Ammon's horn (tissue), 1 donor: ENCODE measurements at regions not wholly inside any gene's neighbourhood (a gene's known extent, or its start where the extent isn't known, plus 50 kb on each side); places are given as distances from the start of the nearest gene placed in this dataset.
A peak's percentile ranks its signal among the peaks of the same experiment; 100 is the strongest.
"Not testable (repeated sequence)": the region's sequence is repeated elsewhere in the genome, so short reads cannot be mapped to it uniquely, and the experiment has no call there.

Experiments used
- DNase-seq: peaks from one replicate; pipeline ENCODE4 v3.0.0-alpha.2; 2016; ENCODE audit warnings: low spot score

DNA sequence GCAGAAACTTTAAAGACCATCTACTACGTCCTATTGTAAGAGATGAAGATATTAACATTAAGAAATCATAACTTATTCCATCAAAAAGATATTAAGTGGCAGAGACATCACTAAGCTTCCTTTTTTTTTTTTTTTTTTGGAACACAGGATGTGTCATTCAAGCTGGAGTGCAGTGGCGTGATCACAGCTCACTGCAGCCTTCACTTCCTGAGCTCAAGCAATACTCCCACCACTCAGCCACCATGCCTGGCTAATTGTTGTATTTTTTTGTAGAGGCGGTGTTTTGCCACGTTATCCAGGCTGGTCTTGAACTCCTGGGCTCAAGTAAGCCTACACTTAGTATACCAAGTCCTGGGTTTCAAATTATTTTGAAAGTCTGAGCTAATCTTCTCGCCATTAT, 169.7 kb upstream of the KCTD7 start:
- DNase-seq, result not testable (repeated sequence)

DNA sequence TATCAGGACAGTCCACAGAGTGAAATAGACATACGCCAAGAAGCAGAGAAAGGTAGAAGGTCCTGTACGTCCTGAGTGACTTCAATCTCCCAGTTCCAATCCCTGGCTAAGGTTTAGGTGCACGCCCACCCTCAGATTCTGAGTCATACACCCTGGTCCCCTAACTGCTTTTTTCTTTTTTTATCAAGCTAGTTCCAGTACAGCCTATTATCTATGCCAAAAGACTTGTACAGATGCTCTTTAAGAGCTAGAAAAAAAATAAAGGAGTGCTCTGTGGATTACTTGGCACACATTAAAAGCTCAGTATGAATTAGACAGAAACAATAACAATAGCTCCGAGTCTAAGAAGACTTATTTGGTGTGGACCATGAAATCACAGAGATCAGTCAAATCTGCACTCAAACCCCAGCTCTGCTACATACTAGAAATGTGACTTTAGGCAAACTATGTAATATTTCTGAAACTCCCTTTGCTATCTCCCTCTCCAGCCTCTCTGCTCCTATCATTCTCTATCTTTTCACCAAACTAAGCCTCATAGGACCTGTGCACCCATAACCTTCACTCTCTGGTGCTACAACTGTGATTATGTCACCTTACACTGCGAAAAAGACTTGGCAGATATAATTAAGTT, 168.8 kb upstream of the KCTD7 start:
- peak; percentile 10 for DNase-seq

DNA sequence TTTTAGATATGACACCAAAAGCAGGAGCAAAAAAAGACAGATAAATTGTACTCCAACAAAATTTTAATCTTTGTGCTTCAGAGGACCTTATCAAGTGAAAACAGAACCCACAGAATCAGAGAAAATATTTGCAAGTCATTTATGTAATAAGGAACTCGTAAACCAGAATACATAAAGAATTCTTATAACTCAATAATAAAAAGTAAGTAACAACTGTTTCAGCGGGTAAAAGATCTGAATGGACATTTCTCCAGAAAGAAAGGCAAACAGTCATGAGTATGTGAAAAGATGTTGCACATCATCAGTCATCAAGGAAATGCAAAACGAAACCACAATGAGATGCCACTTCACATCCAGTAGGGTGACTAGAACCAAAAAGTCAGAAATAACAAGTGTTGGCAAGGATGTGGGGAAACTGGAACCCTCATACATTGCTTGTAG, 167.7 kb upstream of the KCTD7 start:
- no peak for DNase-seq

DNA sequence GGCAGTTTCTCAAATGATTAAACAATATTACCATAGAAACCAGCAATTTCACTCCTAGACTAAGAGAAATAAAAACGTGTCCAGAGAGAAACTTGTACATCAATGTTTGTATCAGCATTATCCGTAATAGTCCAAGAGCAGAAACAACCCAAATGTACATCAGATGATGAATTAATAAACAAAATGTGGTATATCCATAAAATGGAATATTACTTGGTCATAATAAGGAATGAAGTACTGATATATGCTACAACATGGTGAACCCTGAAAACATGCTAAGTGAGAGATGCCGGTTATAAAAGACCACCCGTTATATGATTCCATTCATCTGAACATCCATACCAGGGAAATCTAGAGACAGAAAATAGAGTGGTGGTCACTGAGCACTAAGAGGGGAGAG, 167.3 kb upstream of the KCTD7 start:
- not testable (repeated sequence) for DNase-seq

DNA sequence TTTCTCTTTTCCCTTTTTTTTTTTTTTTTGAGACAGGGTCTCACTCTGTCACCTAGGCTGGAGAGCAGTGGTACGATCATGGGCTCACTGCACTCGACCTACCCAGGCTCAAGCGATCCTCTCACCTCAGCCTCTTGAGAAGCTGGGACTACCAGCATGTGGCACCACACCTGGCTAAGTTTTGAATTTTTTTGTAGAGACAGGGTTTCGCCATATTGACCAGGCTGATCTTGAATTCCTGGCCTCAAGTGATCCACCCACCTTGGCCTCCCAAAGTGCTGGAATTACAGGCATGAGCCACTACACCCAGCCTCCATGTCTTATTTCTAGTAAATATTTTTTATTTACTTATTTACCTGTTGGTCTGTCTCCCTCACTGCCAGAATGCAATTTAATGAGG, 165.8 kb upstream of the KCTD7 start:
- DNase-seq, result not testable (repeated sequence)

DNA sequence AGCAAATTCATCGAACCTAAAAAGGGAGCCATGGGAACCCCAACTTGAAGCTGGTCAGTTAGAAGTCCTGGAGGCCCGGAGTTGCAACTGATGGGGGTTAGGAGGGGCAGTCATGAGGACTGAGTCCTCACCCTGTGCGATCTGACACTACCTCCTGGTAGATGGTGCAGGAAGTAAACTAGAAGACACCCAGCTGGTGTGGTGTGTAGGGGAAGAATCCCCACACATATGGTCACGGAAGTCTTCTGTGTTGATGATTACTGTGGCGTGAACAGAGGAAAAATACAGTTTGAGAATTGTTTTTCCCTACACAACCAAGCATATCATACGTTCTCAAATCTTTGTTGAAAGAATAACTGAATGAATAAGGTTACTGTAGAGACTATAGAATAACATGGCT, 164.6 kb upstream of the KCTD7 start:
- no peak for DNase-seq

DNA sequence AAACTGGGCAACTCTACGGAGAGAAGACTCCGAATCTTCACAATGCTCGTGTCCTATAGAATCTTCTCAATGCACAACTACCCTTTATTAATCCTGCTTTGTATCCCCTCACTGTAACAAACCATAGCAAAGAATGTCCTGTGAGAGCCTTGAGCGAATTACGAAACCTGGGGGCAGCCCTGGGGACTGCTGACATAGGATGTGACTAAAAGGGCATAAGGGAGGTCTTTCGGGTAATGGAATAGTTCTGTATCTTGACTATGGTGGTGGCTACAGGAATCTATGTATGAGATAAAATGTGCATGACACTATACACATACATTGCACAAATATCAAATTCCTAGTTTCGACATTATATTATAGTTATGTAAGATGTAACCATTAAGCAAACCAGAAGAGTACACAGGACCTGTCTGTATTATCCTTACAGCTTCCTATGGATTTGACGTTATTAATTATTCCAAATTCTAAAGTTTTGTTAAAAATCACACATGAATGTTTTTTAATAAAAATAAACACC, 162.5 kb upstream of the KCTD7 start:
- no peak for DNase-seq

DNA sequence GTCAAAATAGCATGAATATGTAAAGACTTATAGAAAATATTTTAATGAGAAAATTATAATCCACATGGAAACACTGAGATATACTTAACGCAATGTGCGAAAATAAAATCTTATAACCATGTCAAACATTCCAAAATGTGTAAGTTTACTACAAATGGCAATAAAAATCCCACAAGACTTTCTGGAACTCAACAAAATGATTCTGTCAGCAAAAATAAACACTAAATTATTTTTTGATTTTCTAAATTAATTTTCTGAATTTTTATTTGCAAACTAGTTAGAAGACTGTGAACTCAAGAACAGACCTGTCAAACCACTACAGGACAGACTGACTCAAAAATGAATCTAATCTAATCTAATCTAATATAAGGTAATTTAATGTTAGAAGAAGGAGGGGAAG, 160.8 kb upstream of the KCTD7 start:
- no peak for DNase-seq

DNA sequence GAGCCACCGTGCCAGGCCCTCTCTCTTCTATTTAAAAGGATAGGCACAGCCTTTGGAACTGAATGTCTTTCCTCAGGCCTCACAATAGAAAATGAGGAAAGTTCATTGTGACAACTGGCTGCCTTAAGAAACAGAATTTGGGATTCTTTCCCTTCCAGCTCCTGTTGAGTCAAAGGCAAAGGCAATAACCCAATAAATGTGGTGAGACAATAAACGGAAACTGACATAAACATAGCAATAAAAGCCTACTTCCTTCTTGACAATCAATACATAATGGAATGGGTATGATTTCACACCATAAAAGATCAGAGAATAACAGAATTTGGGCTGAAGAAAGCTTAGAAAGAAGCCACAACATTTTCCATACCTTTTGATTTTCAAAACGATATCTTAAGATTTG, 155.6 kb upstream of the KCTD7 start:
- DNase-seq, result not testable (repeated sequence)

DNA sequence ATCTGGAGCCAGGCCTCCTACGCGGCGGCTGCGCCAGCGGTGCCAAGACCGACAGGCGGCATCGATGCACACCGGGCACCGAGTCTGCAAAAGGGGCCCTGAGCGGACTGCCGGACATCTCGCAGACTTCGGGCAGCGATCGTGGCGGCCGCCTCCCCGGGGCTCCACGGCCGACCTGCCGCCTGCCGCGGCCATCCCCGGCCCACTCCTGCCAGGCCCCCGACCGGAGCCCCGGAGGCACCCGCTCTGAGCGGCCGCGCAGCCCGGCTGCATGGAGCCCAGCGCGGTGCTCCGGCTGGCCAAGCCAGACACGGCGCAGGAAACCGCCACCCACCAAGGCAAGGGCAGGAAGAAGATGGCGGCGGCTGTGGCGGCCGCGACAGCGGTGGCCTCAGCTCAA, 154.2 kb upstream of the KCTD7 start:
- DNase-seq, result no peak

DNA sequence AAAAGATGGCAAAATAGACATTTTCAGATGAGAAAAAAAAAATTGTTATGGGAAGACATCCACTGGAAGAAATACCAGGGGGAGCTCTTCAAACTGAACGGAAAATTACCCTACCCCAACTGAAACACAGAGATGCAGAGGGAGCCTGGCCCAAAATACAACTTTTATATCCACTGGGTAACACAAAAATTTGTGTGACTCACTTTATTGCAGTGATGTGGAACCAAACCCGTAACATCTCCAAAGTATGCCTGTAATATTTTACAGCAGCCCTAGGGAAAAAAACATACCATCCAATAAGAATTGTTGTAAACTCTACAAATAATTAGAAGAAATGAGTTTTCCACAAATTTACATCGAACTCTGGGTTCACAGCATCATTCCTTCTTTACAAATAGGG, 152.6 kb upstream of the KCTD7 start:
- DNase-seq, result not testable (repeated sequence)

DNA sequence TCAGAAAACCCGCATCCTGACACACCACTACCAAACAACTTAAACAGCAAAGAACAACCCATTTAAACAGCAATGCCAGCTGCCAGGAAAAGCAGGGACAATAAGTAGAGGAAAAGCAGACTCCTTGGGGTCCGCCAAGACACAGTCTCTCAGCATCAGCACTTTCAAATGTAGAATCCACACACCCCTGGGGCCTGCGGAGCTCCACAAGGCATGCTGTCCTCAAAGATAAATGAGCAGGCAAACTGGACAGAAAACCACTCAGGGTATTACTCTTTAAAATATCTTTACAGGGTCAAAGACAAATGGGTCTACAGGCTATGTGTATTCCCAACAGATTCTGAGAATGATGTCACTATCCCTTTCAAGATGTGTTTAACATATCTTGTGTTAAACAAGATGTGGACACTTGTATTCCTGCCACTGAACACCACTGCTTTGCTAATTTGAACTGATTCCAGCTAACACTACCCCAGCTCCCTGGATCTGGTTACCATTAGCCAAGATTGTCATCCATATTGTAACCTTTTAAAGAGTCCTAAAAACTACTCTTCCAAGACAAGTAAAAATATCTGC, 150.8 kb upstream of the KCTD7 start:
- DNase-seq, result not testable (repeated sequence)

DNA sequence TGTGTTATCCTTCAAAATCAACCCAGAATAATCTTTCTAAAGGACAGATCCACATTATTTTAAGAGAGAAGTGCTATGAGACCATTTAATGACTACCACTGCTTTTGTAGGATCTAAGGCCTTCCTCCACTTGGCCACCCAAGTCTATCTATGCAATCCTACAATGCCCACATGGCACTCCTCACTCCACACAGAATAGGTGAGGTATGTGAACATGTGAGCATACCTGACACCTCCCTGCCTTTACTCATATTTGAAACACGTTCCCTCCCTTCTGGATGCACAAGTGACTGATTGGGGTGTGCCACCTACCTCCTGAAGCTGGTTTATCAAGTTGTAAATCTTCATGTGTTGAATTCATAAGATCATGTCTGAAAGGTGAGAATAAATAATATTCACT, 147.5 kb upstream of the KCTD7 start:
- not testable (repeated sequence) for DNase-seq

DNA sequence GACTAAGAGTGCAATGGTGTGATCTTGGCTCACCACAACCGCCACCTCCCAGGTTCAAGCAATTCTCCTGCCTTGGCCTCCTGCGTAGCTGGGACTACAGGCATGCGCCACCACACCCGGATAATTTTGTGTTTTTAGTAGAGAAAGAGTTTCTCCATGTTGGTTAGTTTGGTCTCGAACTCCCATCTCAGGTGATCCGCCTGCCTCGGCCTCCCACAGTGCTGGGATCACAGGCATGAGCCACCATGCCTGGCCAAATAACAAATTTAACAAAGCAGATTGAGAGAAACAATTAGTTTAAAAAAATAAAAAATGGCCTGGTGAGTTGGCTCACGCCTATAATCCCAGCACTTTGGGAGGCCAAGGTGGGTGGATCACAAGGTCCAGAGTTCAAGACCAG, 139.6 kb upstream of the KCTD7 start:
- not testable (repeated sequence) for DNase-seq

DNA sequence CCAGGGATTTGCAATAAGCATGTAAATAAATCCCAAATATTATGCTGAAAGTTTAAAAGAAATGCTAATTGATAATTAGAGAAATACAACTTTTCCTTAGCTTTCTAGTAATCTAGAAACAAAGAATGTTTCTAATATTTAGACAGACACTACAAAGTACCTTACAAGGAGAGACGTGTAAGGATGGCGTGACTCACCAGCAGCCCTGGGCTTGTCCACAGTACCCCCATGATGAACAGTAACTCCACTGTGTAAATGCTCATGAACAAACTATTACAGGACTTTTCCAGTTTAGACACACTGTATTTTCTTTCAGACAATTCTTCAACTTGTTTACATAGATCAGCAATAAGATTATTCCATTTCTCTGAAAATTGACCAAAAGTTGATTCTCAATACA, 138.9 kb upstream of the KCTD7 start:
- not testable (repeated sequence) for DNase-seq

DNA sequence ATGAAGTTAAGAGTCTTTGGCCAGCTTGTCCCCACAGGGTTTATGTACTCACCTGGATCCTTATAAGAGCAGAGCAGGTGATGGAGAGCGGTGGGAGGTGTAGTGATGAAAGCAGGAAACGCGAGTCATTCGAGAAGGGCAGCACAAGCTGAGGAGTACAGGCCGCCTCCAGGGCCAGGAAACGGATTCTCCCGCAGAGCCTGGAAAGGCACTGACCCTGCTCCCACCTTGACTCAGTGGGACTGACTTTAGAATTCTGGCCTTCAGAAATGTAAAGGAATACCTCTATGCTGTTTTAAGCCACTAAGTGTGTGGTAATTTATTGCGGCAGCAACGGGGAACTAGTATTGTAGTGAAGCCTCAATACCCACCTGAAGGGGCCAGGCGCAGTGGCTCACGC, 137.7 kb upstream of the KCTD7 start:
- DNase-seq, result not testable (repeated sequence)

DNA sequence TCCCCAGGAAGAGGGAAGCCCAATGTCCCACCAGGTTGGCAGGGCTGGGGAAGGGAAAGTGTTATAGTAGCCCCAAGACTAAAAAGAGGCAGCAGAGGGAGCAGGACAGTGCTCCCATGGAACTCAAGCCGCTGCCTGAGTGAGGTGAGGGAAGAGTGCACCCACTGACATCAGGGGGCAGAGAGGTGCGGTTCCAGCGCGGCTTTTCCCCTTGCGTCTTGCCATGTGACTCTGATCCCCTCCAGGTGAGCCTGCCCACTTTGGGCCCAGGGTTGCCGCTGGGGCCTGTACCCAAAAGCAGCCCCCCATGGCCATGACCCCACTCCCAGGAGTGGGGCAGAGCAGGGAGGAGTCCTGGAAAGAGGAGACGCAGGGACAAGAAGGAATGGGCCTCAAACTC, 136.3 kb upstream of the KCTD7 start:
- not testable (repeated sequence) for DNase-seq

DNA sequence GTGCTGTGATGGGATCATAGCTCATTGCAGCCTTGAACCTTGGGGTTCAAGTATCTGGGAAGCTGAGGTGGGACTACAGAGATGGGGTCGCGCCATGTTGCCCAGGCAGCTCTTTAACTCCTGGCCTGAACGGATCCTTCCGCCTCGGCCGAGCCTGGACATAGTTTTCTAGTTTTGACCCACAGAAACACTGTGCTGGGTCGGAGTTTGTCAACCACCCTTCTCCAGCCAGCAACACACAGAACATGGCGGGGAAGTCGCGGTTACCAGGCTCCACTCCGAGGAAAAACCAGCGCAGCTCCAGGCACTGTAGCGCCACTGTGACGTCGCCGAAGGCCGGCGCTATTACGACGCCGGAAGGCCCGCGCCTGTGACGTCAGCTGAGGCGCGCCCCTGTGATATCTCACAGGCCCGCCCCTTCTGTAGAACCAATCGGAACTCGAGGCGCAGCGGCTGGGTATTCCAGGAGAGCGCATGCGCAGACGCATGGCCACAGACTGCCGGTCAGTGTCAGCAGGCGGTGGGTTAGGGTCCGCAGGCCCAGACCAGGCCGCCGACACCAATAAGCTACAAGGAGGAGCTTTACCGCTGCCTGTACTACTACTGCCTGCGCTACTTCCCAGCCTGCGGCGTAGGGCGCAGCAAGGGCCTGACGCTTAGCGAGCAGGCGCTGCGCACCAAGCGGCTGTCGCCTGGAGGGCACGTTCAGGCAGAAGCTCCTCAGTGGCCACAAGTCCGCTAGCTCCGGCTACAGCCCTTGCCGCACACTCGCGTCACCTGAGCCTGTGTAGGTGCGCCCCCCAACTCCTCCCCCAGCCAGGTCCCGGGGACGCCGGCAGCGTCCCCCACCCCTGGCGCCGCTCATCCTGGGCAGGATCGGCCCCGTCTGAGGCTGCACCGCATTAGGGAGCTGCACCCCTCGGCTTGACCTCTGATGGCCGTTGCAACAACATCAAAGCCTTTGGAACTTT, 135.2 kb upstream of the KCTD7 start:
- DNase-seq, result peak; percentile 99

DNA sequence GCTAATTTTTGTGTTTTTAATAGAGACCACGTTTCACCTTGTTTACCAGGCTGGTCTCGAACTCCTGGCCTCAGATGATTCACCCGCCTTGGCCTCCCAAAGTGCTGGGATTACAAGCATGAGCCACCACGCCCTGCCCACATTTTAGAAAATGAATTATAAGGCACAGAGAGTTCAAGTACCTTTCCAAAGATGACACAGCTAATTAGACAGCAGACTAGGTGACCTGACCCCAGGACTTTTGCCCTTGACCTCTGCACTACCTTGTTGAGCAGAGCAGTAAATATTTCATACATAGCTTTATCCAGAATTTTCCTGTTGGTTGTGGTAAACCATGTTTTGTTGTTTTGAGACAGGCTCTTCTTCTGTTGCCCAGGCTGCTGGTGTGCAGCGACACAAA, 131.3 kb upstream of the KCTD7 start:
- DNase-seq, result no peak

DNA sequence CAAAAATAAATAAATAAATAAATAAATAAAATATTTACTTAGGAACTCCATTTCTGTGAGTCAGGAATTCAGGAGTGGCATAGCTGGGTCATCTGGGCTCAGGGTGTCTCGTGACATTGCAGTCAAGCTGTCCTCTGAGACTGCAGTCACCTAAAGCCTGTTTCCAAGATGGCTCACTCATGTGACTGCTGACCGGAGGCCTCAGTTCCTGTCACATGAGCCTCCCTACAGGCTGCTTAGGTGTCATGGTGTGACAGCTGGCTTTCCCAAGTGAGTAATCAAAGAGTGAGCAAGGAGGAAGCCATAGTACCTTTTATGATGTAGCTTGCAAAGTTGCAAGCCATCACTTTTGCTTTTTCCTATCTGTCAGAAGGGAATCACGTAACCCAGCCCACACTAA, 128.6 kb upstream of the KCTD7 start:
- no peak for DNase-seq

DNA sequence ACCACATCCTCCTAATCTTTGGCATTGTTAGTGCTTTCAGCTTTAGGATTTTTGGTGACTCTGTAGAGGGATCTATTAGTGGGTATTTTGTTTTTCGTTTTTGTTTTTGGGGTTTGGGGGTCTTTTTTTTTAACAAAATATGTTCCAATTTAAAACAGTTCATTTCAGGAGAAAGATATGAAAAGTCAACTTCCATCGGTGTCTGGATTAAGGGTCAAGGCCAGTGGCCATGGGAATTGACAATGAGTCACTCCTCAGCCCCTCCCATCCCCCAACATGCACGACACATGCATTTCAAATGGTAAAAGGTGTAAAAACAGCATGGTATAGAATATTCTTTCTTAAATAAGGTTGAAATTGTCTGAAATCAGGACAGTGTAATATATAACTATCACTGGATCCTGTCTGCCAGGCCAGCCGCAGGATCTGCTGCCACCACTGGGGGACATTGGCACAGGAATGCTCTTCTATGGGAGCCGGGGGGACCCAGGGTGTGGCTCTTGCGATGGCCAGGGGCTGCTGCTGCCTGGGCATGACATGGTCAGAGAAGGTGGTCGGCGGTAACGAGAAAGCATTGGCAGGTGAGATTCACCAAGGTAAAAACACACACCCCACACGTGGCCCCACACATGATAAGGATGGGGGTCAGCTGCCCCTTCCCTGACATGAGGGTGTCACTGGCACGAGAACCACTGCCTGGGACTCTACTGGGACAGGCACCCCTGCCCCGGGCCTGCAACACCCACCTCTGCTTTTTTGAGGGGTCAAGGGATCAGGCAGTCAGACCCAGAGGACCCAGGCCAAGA, 126.2 kb upstream of the KCTD7 start:
- DNase-seq, result no peak

DNA sequence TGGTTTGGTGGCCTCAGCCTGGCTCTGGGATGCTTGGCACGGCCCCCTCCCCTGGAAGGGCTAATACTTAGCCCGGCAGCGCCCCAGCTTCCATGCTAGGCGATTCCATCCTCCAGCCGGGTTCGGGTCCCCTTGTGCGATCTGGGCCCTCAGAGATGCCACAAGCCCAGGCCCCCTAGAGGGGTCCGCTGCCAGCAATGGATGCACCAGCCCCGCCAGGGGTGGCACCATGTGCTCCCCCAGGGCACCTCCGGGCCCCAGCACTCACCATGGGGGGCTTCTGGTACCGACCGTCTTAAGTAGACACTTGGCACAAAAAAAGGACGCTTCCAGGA, 125.7 kb upstream of the KCTD7 start:
- no peak for DNase-seq
